ENCODE measurements at regions not wholly inside any gene's neighbourhood (a gene's known extent, or its start where the extent isn't known, plus 50 kb on each side); places are given as distances from the start of the nearest gene placed in this dataset.

DNA sequence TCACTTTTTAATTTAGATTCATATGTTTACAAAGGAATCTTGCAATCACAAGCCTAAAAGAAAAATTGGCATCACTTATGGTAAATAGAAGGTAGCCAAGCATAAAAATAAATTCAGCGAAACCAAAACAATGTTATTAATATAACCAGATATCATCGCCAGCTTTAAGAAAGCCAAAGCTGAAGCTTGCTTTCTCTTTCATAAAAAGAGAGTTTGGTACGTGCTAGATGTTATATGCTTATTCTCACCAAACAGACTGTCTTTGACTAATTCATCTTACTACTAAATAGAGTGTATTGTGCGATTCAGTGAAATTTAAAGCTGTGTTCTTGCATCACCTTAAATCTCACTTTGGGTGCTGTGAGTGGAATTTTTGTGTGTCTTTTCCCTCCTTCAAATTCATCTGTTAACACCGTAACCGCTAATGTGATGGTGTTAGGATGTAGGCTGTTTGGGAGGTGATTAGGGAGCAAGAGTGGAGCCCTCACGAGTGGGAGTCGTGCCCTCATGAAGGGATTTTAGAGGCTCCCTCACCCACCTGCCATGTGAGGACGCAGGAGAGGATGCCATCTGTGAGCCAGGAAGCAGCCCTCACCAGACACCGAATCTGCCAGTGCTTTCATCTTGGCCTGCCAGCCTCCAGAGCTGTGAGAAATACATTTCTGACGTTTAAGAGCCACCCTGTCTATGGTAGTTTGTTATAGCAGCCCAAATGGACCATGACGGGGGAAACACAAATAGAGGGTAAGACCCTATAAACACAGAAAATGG lies 134.1 kb upstream of the TMEM45B start:
- no peaks in the 10 kb centered on the region for H4K20me1 ChIP-seq
- no peaks in the 10 kb centered on the region for H3K27me3 ChIP-seq
- H3K9me3 ChIP-seq (replicated peaks in 1 of 11): no peaks in the 10 kb centered on the region
- no peak overlapping the region for H3K9ac ChIP-seq
- H3K36me3 ChIP-seq: no peaks in the 10 kb centered on the region
- H3K27ac ChIP-seq: no peak overlapping the region
- H3K4me1 ChIP-seq: no peaks in the 10 kb centered on the region
- no peak for TF ChIP-seq Cebpa-rat (IDR thresholded peaks at IDR 0.05)
- peak overlapping the region in 1 of 11 experiments; percentile 4; a peak in 1 of 22 replicates for H3K4me2 ChIP-seq
- no peak overlapping the region for H3K4me3 ChIP-seq

DNA sequence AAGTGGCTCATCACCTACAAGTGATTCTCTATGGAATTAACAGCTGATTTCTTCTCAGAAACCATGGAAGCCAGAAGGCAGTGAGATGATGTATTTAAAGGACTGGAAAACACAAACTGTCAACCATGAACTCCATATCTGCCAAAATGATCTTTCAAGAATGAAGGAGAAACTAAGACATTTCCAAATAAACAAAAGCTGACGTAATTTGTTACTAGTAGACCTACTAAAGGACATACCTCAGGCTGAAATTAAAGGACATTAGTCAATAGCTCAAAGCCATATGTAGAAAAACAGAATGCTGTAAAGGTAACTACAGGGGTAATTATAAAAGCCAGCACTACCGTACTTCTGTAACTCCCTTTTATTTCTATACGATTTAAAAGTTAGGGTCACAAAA lies 129.4 kb upstream of the TMEM45B start:
- Histone ChIP-seq H3K9me3 (replicated peaks in 1 of 11) (no peaks in the 10 kb centered on the region), H3K9ac (no peak overlapping the region), H3K36me3 (no peaks in the 10 kb centered on the region), H3K4me1 (no peaks in the 10 kb centered on the region), H3K27me3 (no peaks in the 10 kb centered on the region), H3K4me3 (no peak overlapping the region), H3K4me2 (no peak overlapping the region), H3K27ac (no peak overlapping the region), H4K20me1 (no peaks in the 10 kb centered on the region)
- no peak for TF ChIP-seq Cebpa-rat (IDR thresholded peaks at IDR 0.05)

DNA sequence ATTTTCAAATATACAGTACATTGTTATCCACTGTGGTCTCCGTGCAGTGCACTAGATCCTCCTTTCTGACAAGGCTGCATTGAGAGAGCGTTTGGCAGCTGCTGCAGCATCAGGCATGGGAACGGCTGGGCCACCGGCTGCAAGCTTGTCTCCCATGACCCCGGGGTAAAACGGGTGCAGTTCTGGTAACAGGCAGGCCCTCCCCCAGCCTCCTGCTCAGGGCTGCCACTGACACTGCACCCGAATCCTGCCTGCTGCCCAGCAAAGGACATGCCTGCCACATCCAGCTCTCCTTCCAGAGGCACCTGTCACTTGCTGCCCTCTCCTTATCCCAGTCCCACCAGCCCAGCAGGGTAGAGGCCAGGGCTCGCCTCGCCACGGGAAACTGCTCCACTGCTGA lies 124.5 kb upstream of the TMEM45B start:
- Histone ChIP-seq H3K27ac (no peak overlapping the region), H4K20me1 (no peaks in the 10 kb centered on the region), H3K4me2 (no peak overlapping the region), H3K4me1 (peaks cover 8 to 19% (median 16%) of the 10 kb centered on the region in 10 experiments; a peak in 18 of 20 replicates), H3K27me3 (no peaks in the 10 kb centered on the region), H3K9me3 (replicated peaks in 1 of 11) (no peaks in the 10 kb centered on the region), H3K36me3 (no peaks in the 10 kb centered on the region), H3K9ac (no peak overlapping the region), H3K4me3 (no peak overlapping the region)
- no peak for TF ChIP-seq Cebpa-rat (IDR thresholded peaks at IDR 0.05)

DNA sequence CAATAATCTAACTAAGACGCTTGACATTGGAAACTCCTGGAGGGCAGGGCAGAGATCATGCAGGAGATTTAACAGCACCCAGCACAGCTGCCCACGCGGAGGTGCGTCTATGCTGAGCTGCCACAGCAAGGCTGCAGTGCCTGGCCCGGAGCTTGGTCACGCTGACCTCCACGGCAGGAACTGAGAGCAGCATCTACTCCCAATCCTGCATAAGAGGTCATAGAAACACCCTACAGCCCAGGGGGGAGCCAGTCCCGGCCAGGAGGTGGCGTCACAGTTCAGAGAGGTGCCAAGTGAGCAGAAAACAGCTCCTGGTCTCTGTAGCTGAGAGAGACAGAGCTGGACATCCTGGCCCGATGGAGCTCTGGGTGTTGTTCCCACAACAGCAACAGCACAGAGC lies 121.1 kb upstream of the TMEM45B start:
- H3K27ac ChIP-seq: no peak overlapping the region
- H3K36me3 ChIP-seq: no peaks in the 10 kb centered on the region
- no peak overlapping the region for H3K9ac ChIP-seq
- no peaks in the 10 kb centered on the region for H3K27me3 ChIP-seq
- no peak for TF ChIP-seq Cebpa-rat (IDR thresholded peaks at IDR 0.05)
- no peak overlapping the region for H3K4me3 ChIP-seq
- peak overlapping the region in 10 of 11 experiments; percentile 73 to 97 (median 92); a peak in 19 of 22 replicates for H3K4me2 ChIP-seq
- no peaks in the 10 kb centered on the region for H3K9me3 ChIP-seq (replicated peaks in 1 of 11)
- H4K20me1 ChIP-seq: no peaks in the 10 kb centered on the region
- H3K4me1 ChIP-seq: peaks cover 8 to 24% (median 17%) of the 10 kb centered on the region in 10 experiments; a peak in 18 of 20 replicates

DNA sequence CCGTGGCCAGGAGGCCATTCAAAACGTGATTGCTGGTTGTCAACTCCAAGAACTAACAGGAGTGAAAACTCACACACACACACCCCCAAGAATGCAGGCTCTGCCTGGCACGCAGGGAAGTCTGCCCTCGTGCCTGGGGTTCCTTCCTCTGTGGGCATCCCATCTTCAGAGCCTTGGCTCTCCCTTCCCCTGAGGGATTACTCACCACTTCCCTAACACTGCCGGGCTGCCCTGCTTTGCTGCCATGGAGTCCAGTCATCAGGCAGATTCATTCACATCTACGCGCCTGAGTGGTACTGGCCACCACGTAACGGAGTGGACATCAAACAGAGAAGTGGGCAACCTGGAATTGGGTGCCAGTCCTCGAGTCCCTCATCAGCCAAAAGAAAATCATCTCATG lies 120.7 kb upstream of the TMEM45B start:
- Histone ChIP-seq H3K4me1 (peaks cover 8 to 24% (median 17%) of the 10 kb centered on the region in 10 experiments; a peak in 18 of 20 replicates), H3K27ac (no peak overlapping the region), H4K20me1 (no peaks in the 10 kb centered on the region), H3K9ac (no peak overlapping the region), H3K36me3 (no peaks in the 10 kb centered on the region), H3K27me3 (no peaks in the 10 kb centered on the region), H3K4me2 (peak overlapping the region; percentile 73 to 97 (median 91); a peak in 21 of 22 replicates), H3K4me3 (no peak overlapping the region), H3K9me3 (replicated peaks in 1 of 11) (no peaks in the 10 kb centered on the region)
- no peak for TF ChIP-seq Cebpa-rat (IDR thresholded peaks at IDR 0.05)

DNA sequence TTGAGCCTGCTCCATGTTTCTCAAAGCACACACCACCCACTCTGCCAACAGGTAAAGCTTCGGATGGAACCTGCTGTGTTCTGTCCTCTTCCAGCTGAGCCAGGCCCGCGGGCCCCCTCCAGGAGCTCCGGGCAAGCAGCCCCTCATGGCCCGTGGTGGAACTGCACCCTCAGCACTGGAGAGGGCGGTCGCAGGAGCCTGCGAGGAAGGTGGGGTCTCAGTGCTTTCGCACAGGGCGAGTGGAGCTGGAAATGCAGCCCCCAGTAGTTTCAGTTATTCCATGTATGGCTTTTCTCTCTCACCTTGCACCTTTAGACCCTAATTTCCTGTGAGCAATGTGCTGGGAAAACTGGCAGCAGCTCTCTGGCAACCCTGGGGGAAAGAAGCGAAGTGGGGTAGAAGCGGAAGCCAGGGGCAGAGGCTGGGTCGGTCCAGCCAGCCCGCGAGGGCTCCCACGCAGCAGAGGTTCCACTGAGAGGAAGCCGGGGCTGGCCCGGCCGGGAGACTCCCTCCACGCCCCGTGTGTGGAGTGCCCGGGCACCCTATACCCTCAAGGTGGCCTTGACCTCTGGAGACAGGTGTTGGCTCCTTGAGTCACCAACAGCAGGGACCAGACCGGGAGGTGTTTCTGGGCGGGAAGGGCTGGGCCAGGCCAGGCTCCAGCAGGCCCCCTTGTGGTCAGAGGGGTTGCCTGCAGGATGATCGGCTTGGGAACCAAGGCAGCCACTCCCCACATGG lies 119.9 kb upstream of the TMEM45B start:
- peak overlapping the region; percentile 73 to 97 (median 91) for H3K4me2 ChIP-seq
- no peaks in the 10 kb centered on the region for H4K20me1 ChIP-seq
- TF ChIP-seq Cebpa-rat (IDR thresholded peaks at IDR 0.05): no peak
- H3K4me3 ChIP-seq: peak overlapping the region; percentile 42 to 65 (median 59)
- no peaks in the 10 kb centered on the region for H3K27me3 ChIP-seq
- H3K27ac ChIP-seq: peak overlapping the region in 2 of 11 experiments; percentile 17; a peak in 2 of 22 replicates
- peaks cover 8 to 24% (median 17%) of the 10 kb centered on the region in 10 experiments; a peak in 18 of 20 replicates for H3K4me1 ChIP-seq
- H3K9me3 ChIP-seq (replicated peaks in 1 of 11): no peaks in the 10 kb centered on the region
- H3K9ac ChIP-seq: peak overlapping the region; percentile 23 to 68 (median 49); a peak in 19 of 22 replicates
- H3K36me3 ChIP-seq: no peaks in the 10 kb centered on the region

DNA sequence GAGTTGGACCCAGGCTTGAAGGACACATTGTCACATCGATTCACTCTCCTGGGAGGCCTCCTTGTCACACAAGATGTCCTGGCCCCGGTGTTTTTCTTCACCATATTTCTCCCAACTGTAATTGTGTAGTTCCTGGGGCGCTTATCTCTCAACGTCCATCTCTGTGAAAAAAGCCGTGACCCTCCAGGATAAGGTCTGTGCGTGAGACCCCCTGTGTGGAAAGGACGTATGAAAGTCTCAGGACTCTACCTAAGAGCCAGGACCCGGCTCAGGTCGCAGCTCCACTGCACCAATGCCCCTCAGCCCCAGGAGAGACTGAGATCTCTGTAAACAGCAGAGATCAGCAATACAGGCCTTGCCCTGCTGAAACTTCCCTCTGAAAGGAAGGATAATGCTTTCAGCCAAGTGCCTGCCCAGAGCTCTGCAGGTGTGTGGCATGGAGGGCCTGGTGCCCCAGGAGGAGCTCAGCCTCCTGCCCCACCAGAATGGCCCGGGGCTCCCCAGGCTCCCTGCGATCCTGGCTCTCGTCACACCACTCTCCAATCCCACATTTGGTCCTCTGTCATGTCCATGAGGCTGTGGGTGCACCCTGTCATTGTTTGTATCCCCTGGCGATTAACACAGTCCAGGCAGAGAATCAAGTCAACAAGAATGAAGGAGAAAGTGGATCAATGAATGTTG lies 119.2 kb upstream of the TMEM45B start:
- no peak for TF ChIP-seq Cebpa-rat (IDR thresholded peaks at IDR 0.05)
- peak overlapping the region in 2 of 11 experiments; percentile 49 to 57; a peak in 2 of 22 replicates for H3K9ac ChIP-seq
- H3K27ac ChIP-seq: no peak overlapping the region
- no peaks in the 10 kb centered on the region for H3K36me3 ChIP-seq
- peak overlapping the region in 9 of 10 experiments; percentile 42 to 65 (median 60); a peak in 12 of 20 replicates for H3K4me3 ChIP-seq
- H3K4me1 ChIP-seq: peaks cover 8 to 24% (median 17%) of the 10 kb centered on the region in 10 experiments; a peak in 18 of 20 replicates
- H4K20me1 ChIP-seq: no peaks in the 10 kb centered on the region
- no peaks in the 10 kb centered on the region for H3K27me3 ChIP-seq
- H3K4me2 ChIP-seq: peak overlapping the region in 10 of 11 experiments; percentile 73 to 97 (median 92); a peak in 21 of 22 replicates
- no peaks in the 10 kb centered on the region for H3K9me3 ChIP-seq (replicated peaks in 1 of 11)

DNA sequence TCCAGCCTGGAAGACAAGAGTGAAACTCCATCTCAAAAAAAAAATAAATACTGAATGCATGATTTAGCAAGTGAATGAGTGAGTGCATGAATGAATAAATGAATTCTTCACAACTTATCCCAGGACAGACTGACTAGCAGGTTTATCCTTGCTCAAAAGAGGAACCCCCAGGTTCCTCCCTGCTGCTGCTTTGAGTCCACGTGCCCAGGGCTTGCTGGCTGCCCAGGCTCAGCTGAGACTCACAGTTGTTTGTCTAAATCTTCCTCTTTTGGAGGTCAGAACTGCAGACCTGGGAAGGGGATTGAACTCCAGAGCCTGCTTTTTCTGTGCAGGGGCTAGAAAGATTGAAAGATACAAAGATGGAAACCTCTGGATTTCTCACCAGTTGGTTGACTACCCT lies 117.4 kb upstream of the TMEM45B start:
- Histone ChIP-seq H3K27ac (no peak overlapping the region), H4K20me1 (no peaks in the 10 kb centered on the region), H3K4me2 (no peak overlapping the region), H3K4me1 (peaks cover 8 to 24% (median 17%) of the 10 kb centered on the region in 10 experiments; a peak in 18 of 20 replicates), H3K36me3 (no peaks in the 10 kb centered on the region), H3K27me3 (no peaks in the 10 kb centered on the region), H3K9ac (no peak overlapping the region), H3K9me3 (replicated peaks in 1 of 11) (no peaks in the 10 kb centered on the region), H3K4me3 (no peak overlapping the region)
- TF ChIP-seq Cebpa-rat (IDR thresholded peaks at IDR 0.05): no peak
